RWPE2 (cell line): ENCODE measurements at regions not wholly inside any gene's neighbourhood (a gene's known extent, or its start where the extent isn't known, plus 50 kb on each side); places are given as distances from the start of the nearest gene placed in this dataset.

Source experiments
- ATAC-seq: fragments of 200-7000 bp; cut with Tn5 transposase; 3 replicates; pipeline ENCODE4 v1.9.1; 2021; ENCODE audit warnings: low read depth
- DNase-seq: peaks from one replicate; pipeline ENCODE4 v3.0.0-alpha.2; 2020; ENCODE audit warnings: low spot score
- H3K27ac ChIP-seq: fragments of 450-650 bp; 2 replicates; pipeline ENCODE4 v1.5.1; 2017; ENCODE audit warnings: mild to moderate bottlenecking; ENCODE audit not compliant: poor library complexity, severe bottlenecking
- H3K27me3 ChIP-seq: fragments of 250-450 bp; sonication (Bioruptor Pico); 2 replicates; pipeline ENCODE4 v1.5.1; 2021; ENCODE audit warnings: mild to moderate bottlenecking, moderate library complexity; ENCODE audit not compliant: insufficient read depth, poor library complexity, severe bottlenecking
- H3K36me3 ChIP-seq: fragments of 250-450 bp; sonication (Bioruptor Pico); 2 replicates; pipeline ENCODE4 v1.5.1; 2020; ENCODE audit warnings: low read depth, mild to moderate bottlenecking, moderate library complexity
- H3K4me1 ChIP-seq: fragments of 250-450 bp; sonication (Bioruptor Pico); 2 replicates; pipeline ENCODE4 v1.5.1; 2021; ENCODE audit warnings: mild to moderate bottlenecking, moderate library complexity; ENCODE audit not compliant: insufficient read depth, poor library complexity, severe bottlenecking
- H3K4me3 ChIP-seq: fragments of 250-450 bp; sonication (Bioruptor Pico); 2 replicates; pipeline ENCODE4 v1.5.1; 2021; ENCODE audit warnings: mild to moderate bottlenecking, moderate library complexity; ENCODE audit not compliant: severe bottlenecking
- H3K9me3 ChIP-seq: fragments of 250-450 bp; sonication (Bioruptor Pico); 2 replicates; pipeline ENCODE4 v1.5.1; 2021; ENCODE audit warnings: mild to moderate bottlenecking, moderate library complexity; ENCODE audit not compliant: severe bottlenecking
- TF ChIP-seq, protein P1 (sequence below): fragments of 450-650 bp; IDR thresholded peaks from one replicate; pipeline ENCODE4 v1.5.1; 2017; ENCODE audit warnings: mild to moderate bottlenecking, moderate library complexity; ENCODE audit not compliant: poor library complexity, severe bottlenecking

DNA sequence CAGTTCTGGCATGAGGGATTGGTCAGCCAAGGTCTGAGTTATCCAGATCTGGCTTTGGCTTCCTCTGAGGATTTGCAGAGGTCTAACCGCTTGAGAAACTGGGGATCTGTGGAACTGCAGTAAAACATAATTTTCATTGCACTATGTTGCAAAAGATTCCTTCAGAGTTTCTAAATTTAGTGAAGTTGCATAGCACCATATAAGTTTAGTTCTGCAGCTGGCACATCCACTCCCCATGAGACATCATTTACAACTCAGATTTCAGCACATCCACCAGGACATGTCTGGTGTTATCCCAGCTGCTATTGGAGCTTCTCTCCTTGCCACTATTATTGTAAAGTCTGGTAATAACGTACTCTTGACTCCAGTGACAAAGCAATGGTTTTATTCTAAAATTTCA is 181.5 kb downstream of the CWF19L2 start:
- Histone ChIP-seq H3K27ac (no peak overlapping the region), H3K27me3 (no peaks in the 10 kb centered on the region), H3K4me1 (no peaks in the 10 kb centered on the region), H3K36me3 (no peaks in the 10 kb centered on the region), H3K4me3 (no peak overlapping the region), H3K9me3 (no peaks in the 10 kb centered on the region)
- DNase-seq (no peak), ATAC-seq (no peak)
- TF ChIP-seq, protein P1, sequence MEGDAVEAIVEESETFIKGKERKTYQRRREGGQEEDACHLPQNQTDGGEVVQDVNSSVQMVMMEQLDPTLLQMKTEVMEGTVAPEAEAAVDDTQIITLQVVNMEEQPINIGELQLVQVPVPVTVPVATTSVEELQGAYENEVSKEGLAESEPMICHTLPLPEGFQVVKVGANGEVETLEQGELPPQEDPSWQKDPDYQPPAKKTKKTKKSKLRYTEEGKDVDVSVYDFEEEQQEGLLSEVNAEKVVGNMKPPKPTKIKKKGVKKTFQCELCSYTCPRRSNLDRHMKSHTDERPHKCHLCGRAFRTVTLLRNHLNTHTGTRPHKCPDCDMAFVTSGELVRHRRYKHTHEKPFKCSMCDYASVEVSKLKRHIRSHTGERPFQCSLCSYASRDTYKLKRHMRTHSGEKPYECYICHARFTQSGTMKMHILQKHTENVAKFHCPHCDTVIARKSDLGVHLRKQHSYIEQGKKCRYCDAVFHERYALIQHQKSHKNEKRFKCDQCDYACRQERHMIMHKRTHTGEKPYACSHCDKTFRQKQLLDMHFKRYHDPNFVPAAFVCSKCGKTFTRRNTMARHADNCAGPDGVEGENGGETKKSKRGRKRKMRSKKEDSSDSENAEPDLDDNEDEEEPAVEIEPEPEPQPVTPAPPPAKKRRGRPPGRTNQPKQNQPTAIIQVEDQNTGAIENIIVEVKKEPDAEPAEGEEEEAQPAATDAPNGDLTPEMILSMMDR = no peak

DNA sequence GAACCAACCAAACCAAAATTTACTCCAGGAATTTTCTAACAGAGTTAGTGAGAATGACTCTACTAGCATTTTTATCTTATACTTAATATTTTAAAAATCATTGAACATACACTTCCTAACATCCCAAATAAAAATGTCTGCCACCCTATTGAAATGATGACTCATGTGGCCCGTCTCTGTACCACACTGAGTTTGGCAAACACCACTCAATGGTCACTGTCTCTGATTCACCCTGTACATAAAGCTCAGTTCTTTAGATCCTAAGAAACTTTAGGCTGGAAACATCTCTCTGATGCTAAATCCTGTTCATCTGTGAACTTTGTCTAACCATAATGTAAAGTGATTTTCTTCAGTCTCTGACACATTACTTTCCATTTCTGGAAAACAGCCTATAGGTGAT is 182.0 kb downstream of the CWF19L2 start:
- ATAC-seq (peak; percentile 57), DNase-seq (no peak)
- Histone ChIP-seq H3K27ac (no peak overlapping the region), H3K4me1 (no peaks in the 10 kb centered on the region), H3K9me3 (no peaks in the 10 kb centered on the region), H3K4me3 (no peak overlapping the region), H3K36me3 (no peaks in the 10 kb centered on the region), H3K27me3 (no peaks in the 10 kb centered on the region)
- TF ChIP-seq, protein P1 = no peak

DNA sequence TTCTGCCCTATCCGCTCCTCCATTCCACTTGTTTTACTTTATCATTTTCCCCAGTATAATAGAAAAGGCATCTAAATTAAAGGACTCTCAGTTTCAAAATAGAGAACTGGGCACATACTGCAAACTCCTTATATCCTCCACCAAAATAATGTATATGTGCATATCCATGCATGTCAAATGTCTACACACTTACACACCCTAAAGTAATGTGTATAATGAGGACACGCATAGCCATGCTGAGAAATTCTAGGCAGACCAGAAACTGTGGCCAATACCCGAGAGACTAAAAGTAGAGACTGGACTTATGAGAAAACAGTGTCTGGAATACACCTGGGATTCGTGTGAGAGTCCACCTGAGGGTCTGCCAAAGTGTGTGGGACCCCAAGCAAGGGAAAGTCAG is 183.5 kb downstream of the CWF19L2 start:
- no peak for DNase-seq
- no peak overlapping the region for H3K4me3 ChIP-seq
- H3K36me3 ChIP-seq = no peaks in the 10 kb centered on the region
- H3K27ac ChIP-seq = no peak overlapping the region
- ATAC-seq = no peak
- no peaks in the 10 kb centered on the region for H3K9me3 ChIP-seq
- TF ChIP-seq, protein P1 = no peak
- no peaks in the 10 kb centered on the region for H3K4me1 ChIP-seq
- H3K27me3 ChIP-seq = no peaks in the 10 kb centered on the region

DNA sequence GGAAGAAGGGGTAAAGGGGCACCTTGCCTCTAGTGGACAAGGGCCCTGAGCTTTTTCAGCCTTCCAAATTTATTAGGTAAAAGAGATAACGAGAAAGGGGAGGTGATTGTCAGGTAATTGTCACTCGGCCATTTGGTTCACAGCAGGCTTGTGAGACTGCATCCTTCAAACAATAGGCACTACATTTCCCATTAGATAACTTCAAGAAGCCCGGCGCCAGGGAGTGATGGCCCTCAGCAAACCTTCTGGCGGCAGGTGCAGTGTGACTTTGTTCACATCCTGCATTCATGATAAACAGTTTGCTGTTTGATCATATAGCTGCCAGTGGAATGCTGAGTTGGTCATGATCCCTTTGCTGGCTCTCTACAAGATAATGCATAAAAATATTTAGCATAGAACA is 185.1 kb downstream of the CWF19L2 start:
- Histone ChIP-seq H3K4me1 (no peaks in the 10 kb centered on the region), H3K4me3 (no peak overlapping the region), H3K27ac (no peak overlapping the region), H3K27me3 (no peaks in the 10 kb centered on the region), H3K36me3 (no peaks in the 10 kb centered on the region), H3K9me3 (no peaks in the 10 kb centered on the region)
- ATAC-seq = no peak
- TF ChIP-seq, protein P1 = no peak
- DNase-seq = no peak

DNA sequence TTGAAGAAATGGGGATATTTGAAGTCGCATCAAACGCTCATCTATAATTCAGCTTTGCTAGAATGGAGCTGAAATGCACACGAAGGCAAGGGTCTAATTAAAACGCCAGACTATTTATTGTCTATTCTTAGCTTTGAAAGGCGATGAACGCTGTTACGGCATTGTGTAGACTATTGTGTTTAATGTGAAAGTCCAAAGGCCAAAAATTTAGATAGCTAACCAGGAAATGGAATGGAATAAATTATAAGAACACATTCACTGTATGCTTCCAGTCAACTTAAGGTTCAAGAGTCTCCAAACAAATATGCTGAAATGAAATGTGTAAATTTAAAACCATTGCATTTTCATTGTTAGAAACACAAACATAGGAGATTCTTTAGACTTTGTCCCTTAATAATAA is 186.2 kb downstream of the CWF19L2 start:
- TF ChIP-seq, protein P1 = no peak
- H3K27ac ChIP-seq = no peak overlapping the region
- ATAC-seq = no peak
- H3K36me3 ChIP-seq = no peaks in the 10 kb centered on the region
- H3K9me3 ChIP-seq = no peaks in the 10 kb centered on the region
- no peaks in the 10 kb centered on the region for H3K27me3 ChIP-seq
- H3K4me1 ChIP-seq = no peaks in the 10 kb centered on the region
- DNase-seq = no peak
- no peak overlapping the region for H3K4me3 ChIP-seq
